ENCODE measurements at regions not wholly inside any gene's neighbourhood (a gene's known extent, or its start where the extent isn't known, plus 50 kb on each side); places are given as distances from the start of the nearest gene placed in this dataset.

- TF ChIP-seq ZNF207 (IDR thresholded peaks at IDR 0.05; ENCODE audit: borderline replicate concordance), result no peak
- no peak for TF ChIP-seq BHLHE40 (IDR thresholded peaks at IDR 0.05; ENCODE audit: borderline replicate concordance in 1 of 2, low read depth in 2 of 2, low read length in 1 of 2)
- TF ChIP-seq POLR2AphosphoS5 (IDR thresholded peaks at IDR 0.05; ENCODE audit: low read length), result no peak
- TF ChIP-seq CBX5 (IDR thresholded peaks at IDR 0.05; ENCODE audit: low read depth), result no peak
- TF ChIP-seq, protein P1, sequence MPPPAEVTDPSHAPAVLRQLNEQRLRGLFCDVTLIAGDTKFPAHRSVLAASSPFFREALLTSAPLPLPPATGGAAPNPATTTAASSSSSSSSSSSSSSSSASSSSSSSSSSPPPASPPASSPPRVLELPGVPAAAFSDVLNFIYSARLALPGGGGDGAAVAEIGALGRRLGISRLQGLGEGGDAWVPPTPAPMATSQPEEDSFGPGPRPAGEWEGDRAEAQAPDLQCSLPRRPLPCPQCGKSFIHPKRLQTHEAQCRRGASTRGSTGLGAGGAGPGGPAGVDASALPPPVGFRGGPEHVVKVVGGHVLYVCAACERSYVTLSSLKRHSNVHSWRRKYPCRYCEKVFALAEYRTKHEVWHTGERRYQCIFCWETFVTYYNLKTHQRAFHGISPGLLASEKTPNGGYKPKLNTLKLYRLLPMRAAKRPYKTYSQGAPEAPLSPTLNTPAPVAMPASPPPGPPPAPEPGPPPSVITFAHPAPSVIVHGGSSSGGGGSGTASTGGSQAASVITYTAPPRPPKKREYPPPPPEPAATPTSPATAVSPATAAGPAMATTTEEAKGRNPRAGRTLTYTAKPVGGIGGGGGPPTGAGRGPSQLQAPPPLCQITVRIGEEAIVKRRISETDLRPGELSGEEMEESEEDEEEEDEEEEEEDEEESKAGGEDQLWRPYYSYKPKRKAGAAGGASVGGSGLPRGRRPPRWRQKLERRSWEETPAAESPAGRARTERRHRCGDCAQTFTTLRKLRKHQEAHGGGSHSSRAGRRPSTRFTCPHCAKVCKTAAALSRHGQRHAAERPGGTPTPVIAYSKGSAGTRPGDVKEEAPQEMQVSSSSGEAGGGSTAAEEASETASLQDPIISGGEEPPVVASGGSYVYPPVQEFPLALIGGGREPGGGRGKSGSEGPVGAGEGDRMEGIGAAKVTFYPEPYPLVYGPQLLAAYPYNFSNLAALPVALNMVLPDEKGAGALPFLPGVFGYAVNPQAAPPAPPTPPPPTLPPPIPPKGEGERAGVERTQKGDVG (CRISPR knock-in tag; IDR thresholded peaks at IDR 0.05), result no peak
- TF ChIP-seq, protein P2, sequence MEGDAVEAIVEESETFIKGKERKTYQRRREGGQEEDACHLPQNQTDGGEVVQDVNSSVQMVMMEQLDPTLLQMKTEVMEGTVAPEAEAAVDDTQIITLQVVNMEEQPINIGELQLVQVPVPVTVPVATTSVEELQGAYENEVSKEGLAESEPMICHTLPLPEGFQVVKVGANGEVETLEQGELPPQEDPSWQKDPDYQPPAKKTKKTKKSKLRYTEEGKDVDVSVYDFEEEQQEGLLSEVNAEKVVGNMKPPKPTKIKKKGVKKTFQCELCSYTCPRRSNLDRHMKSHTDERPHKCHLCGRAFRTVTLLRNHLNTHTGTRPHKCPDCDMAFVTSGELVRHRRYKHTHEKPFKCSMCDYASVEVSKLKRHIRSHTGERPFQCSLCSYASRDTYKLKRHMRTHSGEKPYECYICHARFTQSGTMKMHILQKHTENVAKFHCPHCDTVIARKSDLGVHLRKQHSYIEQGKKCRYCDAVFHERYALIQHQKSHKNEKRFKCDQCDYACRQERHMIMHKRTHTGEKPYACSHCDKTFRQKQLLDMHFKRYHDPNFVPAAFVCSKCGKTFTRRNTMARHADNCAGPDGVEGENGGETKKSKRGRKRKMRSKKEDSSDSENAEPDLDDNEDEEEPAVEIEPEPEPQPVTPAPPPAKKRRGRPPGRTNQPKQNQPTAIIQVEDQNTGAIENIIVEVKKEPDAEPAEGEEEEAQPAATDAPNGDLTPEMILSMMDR (IDR thresholded peaks at IDR 0.05 in 2 of 3, conservative IDR thresholded peaks at IDR 0.05 in 1 of 3; ENCODE audit: control insufficient read depth in 2 of 3, extremely low read depth in 1 of 3, insufficient read depth in 1 of 3, low read depth in 3 of 3, low read length in 3 of 3), result no peak
- TF ChIP-seq EZH2 (IDR thresholded peaks at IDR 0.05; ENCODE audit: borderline replicate concordance, control insufficient read depth, low read depth, low read length), result no peak
Measured at GRCh38 chr4:136343340-136343739, 1189.0 kb downstream of the PCDH18 start.
